Ovary (tissue), 7 donors: ENCODE measurements at regions not wholly inside any gene's neighbourhood (a gene's known extent, or its start where the extent isn't known, plus 50 kb on each side); places are given as distances from the start of the nearest gene placed in this dataset.
"Not testable (repeated sequence)": the region's sequence is repeated elsewhere in the genome, so short reads cannot be mapped to it uniquely, and the experiment has no call there.

Source experiments
- DNase-seq, 5 donors: peaks; one replicate each; pipeline ENCODE4 v3.0.0-alpha.2; 2019 to 2020
- H3K27ac ChIP-seq, 2 donors: fragments of 200-600 bp; one replicate each; pipeline versions ENCODE4 v1.5.1 to v1.8.0; 2019 to 2022
- H3K27me3 ChIP-seq: fragments of 200-600 bp; one replicate; pipeline ENCODE4 v1.8.0; 2022
- H3K36me3 ChIP-seq: fragments of 200-600 bp; sonication (generic); one replicate; pipeline ENCODE4 v1.5.1; 2019
- H3K4me1 ChIP-seq: one replicate; pipeline ENCODE4 v1.8.1; 2013; ENCODE audit warnings: mild to moderate bottlenecking, moderate library complexity; ENCODE audit not compliant: insufficient read depth
- H3K4me3 ChIP-seq: fragments of 200-600 bp; sonication (generic); one replicate; pipeline ENCODE4 v1.5.1; 2017
- H3K9me3 ChIP-seq, 2 donors: fragments of 200-600 bp in 1 of 2; sonication (generic) in 1 of 2; one replicate each; pipeline versions ENCODE4 v1.5.1 to v1.8.1; 2013 to 2019; ENCODE audit warnings: mild to moderate bottlenecking in 1 of 2, moderate library complexity in 1 of 2
- WGBS, 3 donors: extraction: QIAGEN DNeasy Blood & Tissue Kit in 1 of 3; methylation state at CpG; one replicate each; pipeline versions ENCODE4 v1.1.5 to v1.1.7; 2013 to 2017; 5-methylcytosine and 5-hydroxymethylcytosine counted together
- intact Hi-C, 4 donors: fragments of 100-400 bp; cut with DNase I; formaldehyde crosslinking; loops; one replicate each; pipeline versions ENCODE4 v1.11.0 to v1.15.1; 2022 to 2023
- donor health status: DM: no; HTN: no; CAD: no; lungs with moderate emphysema.
- donor health status: DM: no; HTN: no; CAD: no.
- donor health status: Bipolar disorder and iron deficiency.
- donor health status: DM: no; HTN: no; CAD: no.
- donor health status: DM: yes; HTN: yes; CAD: no.

DNA sequence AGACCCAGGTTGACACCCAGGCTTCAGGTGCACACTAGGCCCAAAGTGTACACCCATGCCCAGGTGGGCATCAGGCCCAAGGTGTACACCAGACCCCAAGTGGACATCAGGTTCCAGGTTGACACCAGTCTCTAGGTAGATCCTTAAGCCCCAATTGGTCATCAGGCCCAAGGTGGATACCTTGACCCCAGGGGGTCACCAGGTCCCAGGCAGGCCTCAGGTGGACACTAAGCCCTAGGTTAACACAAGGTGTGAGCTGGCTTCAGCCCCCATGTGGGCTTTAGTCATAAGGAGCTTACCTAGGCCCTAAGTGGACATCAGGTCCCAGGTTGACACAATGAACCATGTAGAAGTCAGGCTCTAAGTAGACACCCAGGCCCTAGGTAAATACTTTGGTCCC lies 200.1 kb downstream of the POTEG start:
- DNase-seq, H3K4me1 ChIP-seq, H3K9me3 ChIP-seq, H3K4me3 ChIP-seq, intact Hi-C loops, H3K27me3 ChIP-seq, H3K27ac ChIP-seq, H3K36me3 ChIP-seq: not testable (repeated sequence)

DNA sequence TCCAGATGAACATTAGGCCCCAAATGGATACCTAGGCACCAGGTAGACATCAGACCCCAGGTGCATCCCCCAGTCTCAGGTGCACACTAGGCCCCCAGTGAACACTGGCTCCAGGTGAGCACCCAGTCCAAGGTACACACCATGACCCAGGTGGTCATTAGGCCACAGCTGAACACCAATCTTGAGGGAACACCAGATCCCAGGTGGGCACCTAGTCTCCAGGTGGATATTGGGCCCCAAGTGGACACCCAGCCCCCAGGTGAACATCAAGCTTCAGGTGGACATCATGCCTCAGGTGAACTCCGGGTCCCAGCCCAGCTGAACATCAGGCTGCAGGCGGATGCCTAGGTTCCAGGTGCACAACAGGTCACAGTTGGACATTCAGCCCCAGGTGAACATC lies 196.5 kb downstream of the POTEG start:
- intact Hi-C loops, H3K36me3 ChIP-seq: not testable (repeated sequence)
- 70% methylated on average over 2 of the region's 2 CpGs; no CpG with 5 or more reads in 2 of the 3 donors for WGBS, 3 donors

DNA sequence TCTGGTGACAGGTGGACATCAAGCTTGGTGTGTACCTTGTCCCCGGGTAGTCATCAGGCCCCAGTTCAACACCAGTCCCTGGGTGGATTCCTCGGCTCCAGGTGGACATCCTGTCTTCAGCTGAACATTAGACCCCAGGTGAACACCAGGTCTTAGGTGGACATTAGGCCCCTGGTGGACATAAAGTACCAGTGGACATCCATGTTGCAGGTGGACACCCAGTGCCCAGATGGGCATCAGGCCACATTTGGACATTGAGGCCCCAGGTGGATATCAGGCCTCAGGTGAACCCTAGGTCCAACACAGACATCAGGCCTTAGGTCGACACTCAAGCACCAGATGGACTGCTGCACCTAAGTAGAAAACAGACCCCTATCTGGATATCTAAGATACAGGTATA lies 195.6 kb downstream of the POTEG start:
- intact Hi-C loops, H3K36me3 ChIP-seq, H3K4me3 ChIP-seq, DNase-seq, H3K27me3 ChIP-seq, H3K9me3 ChIP-seq, H3K4me1 ChIP-seq, H3K27ac ChIP-seq: not testable (repeated sequence)
- 73% methylated on average over 3 of the region's 3 CpGs; no CpG with 5 or more reads in 2 of the 3 donors for WGBS, 3 donors

More for the DNA sequence above, 196.5 kb downstream of the POTEG start:
- H3K27ac ChIP-seq, H3K27me3 ChIP-seq, DNase-seq, H3K4me1 ChIP-seq, H3K9me3 ChIP-seq, H3K4me3 ChIP-seq: not testable (repeated sequence)

DNA sequence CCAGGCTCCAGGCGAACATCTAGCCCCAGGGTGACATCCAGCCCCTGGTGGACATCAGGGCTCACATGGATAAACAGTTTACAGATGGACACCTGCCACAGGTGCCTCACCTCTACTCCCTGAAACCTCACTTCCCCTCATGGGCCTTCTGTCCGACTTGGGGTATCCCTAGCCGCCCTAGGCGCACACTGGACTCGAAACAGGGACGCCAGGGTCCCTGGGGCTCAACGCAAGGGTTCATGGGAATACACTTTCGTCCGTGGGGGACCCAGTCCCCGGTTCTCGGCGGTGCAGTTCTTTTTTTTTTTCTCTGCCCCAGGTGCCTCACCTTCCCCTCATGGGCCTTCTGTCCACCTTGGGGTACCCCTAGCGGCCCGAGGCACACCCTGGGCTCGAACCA lies 194.2 kb downstream of the POTEG start:
- WGBS, 3 donors: 82 to 85% methylated on average over 5 to 11 of the region's 15 CpGs; no CpG with 5 or more reads in 1 of the 3 donors
- H3K27me3 ChIP-seq, H3K9me3 ChIP-seq, H3K27ac ChIP-seq, DNase-seq, intact Hi-C loops, H3K36me3 ChIP-seq, H3K4me1 ChIP-seq, H3K4me3 ChIP-seq: not testable (repeated sequence)

DNA sequence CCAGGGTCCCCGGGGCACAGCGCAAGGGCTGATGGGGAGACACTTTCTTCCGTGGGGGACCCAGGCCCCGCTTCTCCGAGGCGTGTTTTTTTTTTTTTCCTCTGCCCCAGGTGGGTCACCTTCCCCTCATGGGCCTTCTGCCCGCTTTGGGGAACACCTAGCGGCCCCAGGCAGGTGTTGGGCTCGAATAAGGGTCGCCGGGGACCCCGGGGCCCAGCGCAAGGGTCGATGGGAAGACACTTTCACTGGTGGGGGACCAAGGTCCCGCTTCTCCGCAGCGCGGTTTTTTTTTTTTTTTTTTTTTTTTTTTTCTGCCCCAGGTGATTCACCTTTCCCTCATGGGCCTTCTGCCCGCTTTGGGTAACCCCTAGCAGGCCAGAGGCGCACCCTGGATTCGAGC lies 193.8 kb downstream of the POTEG start:
- H3K27me3 ChIP-seq, intact Hi-C loops, H3K4me3 ChIP-seq, DNase-seq, H3K36me3 ChIP-seq, H3K27ac ChIP-seq, H3K9me3 ChIP-seq, H3K4me1 ChIP-seq: not testable (repeated sequence)
- WGBS, 3 donors: 76 to 86% (median 77%) methylated on average over 11 to 18 of the region's 21 CpGs

DNA sequence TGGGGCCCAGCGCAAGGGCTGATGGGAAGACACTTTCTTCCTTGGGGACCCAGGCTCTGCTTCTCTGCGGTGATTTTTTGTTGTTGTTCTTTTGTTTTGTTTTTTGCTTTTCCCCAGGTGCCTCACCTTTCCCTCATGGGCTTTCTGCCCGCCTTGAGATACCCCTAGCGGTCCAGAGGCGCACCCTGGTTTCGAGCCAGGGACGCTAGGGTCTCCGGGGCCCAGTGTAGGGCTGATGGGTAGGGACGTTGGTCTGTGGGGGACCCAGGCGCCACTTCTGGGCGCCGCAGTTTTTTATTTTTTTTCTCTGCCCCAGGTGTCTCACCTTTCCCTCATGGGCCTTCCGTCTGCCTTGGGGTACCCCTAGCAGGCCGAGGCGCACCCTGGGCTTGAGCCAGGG lies 192.7 kb downstream of the POTEG start:
- H3K27me3 ChIP-seq, intact Hi-C loops, H3K36me3 ChIP-seq, H3K27ac ChIP-seq, DNase-seq, H3K4me1 ChIP-seq, H3K9me3 ChIP-seq, H3K4me3 ChIP-seq: not testable (repeated sequence)
- 85 to 86% (median 86%) methylated on average over 11 to 14 of the region's 15 CpGs for WGBS, 3 donors

DNA sequence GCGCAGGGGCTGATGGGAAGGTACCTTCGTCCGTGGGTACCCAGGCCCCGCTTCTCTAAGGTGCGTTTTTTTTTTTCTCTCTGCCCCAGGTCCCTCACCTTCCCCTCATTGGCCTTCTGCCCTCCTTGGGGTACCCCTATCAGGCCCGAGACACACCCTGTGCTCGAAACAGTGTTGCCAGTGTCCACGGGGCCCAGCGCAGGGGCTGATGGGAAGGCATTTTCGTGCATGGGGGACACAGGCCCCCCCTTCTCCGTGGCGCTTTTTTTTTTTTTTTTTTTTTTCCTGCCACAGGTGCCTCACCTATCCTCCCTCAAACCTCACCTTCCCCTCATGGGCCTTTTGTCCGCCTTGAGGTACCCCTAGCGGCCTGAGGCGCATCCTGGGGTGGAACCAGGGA lies 191.6 kb downstream of the POTEG start:
- DNase-seq, H3K27me3 ChIP-seq, intact Hi-C loops, H3K4me1 ChIP-seq, H3K36me3 ChIP-seq, H3K4me3 ChIP-seq, H3K27ac ChIP-seq, H3K9me3 ChIP-seq: not testable (repeated sequence)
- 68 to 74% methylated on average over 3 to 5 of the region's 15 CpGs; no CpG with 5 or more reads in 1 of the 3 donors for WGBS, 3 donors

DNA sequence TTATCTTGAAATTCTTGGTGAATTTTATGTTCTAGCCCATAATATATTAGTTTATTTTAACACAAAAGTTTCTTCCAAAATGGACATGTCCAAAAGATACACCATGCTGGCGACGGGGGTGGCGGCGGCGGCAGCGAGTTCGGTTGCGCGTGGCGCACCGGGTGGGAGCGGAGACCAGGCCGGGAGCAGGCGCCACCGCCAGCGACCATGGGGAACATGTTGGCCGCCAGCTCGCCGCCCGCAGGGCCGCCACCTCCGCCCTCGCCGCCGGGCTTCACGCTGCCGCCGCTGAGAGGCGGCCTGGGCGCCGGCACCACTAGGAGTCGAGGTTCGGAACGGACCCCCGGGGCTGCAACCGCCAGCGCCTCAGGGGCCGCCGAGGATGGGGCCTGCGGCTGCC lies 167.2 kb downstream of the POTEG start:
- H3K27me3 ChIP-seq, H3K9me3 ChIP-seq, H3K36me3 ChIP-seq, intact Hi-C loops, H3K4me3 ChIP-seq, H3K27ac ChIP-seq, DNase-seq, H3K4me1 ChIP-seq: not testable (repeated sequence)
- WGBS, 3 donors: 74% methylated on average over 22 of the region's 40 CpGs; no CpG with 5 or more reads in 2 of the 3 donors

DNA sequence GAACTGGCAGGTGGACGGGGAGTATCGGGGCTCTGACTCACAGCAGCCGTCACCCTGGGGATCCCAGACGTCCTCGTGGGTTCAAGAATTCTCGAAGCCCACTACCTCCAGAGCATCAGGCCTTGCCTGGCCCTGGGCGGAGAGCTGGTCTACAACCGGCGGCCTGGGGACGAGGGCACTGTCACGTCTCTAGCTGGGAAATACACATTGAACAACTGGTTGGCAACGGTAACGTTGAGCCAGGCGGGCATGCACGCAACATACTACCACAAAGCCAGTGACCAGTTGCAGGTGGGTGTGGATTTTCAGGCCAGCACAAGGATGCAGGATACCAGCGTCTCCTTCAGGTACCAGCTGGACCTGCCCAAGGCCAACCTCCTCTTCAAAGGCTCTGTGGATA lies 166.5 kb downstream of the POTEG start:
- H3K4me1 ChIP-seq, H3K27me3 ChIP-seq, H3K27ac ChIP-seq, H3K4me3 ChIP-seq, intact Hi-C loops, H3K9me3 ChIP-seq, H3K36me3 ChIP-seq: not testable (repeated sequence)
- 83 to 91% (median 88%) methylated on average over 10 to 11 of the region's 16 CpGs for WGBS, 3 donors
- DNase-seq: peak in 4 of 5 donors; percentile 5 to 48 (median 12)

DNA sequence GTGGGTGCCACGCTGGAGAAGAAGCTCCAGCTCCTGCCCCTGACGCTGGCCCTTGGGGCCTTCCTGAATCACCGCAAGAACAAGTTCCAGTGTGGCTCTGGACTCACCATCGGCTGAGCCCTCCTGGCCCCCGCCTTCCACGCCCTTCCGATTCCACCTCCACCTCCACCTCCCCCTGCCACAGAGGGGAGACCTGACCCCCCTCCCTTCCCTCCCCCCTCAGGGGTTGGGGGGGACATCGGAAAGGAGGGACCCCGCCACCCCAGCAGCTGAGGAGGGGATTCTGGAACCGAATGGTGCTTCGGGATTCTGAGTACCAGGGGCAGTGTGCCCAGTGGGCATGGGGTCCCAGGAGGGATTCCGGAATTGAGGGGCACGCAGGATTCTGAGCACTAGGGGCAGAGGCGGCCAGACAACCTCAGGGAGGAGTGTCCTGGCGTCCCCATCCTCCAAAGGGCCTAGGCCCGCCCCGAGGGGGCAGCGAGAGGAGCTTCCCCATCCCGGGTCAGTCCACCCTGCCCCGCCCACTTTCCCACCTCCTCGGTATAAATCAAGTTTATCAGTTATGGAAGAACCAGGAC lies 166.0 kb downstream of the POTEG start:
- H3K9me3 ChIP-seq, DNase-seq, intact Hi-C loops, H3K4me3 ChIP-seq, H3K36me3 ChIP-seq, H3K27ac ChIP-seq, H3K27me3 ChIP-seq, H3K4me1 ChIP-seq: not testable (repeated sequence)
- WGBS, 3 donors: 79 to 89% methylated on average over 2 to 4 of the region's 21 CpGs; no CpG with 5 or more reads in 1 of the 3 donors

DNA sequence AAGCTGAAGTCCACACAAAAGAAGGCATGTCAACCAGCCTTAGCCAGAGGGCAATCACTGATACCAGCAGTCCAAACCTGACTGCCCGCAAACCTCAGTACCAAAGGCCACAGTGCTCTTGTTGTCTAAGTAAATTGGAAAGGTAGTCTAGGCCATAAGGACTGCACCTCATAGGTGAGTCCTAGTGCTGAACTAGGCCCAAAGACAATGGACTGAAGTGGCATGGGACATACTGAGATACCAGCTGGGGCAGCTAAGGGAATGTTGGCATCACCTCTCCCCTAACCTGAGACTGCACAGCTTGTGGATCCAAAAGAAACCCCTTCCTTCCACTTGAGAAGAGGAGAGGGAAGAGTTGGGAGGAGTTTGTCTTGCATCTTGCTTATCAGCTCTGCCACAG lies 161.9 kb downstream of the POTEG start:
- H3K36me3 ChIP-seq, H3K4me1 ChIP-seq, H3K27me3 ChIP-seq, H3K27ac ChIP-seq, H3K4me3 ChIP-seq, H3K9me3 ChIP-seq, DNase-seq, intact Hi-C loops: not testable (repeated sequence)
- WGBS, 3 donors: no CpG with 5 or more reads among the region's 1 CpG

DNA sequence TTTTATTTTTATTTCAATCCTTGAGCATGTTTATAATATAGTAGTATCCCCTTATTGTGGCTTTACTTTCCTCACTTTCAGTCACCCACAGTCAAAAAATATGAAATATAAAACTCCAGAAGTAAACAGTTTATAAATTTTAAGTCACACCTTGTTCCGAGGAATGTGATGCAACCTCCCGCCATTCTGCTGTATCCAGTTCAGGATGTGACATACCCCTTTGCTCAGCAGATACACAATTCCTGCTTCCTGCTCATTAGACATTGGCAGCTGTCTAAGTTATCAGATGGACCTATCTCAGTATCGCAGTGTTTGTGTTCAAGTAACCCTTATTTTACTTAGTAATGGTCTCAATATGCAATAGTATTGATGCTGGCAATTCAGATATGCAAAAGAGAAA lies 144.5 kb downstream of the POTEG start:
- H3K36me3 ChIP-seq, H3K27me3 ChIP-seq, DNase-seq, H3K9me3 ChIP-seq, H3K27ac ChIP-seq, H3K4me3 ChIP-seq, intact Hi-C loops, H3K4me1 ChIP-seq: not testable (repeated sequence)
- WGBS, 3 donors: 76 to 97% (median 88%) methylated on average over 3 of the region's 3 CpGs

DNA sequence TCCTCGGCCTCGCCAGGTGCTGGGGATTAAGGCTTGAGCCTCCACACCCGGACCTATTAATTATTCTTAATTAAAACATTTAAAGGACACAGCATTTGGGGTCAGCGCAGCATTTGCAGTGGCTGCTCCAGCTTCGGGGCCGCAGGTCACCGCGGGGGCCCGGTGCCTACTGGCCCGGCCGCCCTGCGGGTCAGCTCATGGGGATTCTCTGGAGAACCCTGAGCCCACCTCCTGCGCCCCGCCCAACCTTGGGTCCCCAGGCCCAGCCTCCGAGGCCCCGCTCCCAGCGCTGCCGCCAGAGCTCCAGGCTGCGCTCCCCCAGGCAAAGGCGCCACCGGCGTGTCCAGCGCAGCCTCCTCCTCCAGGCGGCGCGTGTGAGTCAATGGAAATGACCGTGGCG lies 133.9 kb downstream of the POTEG start:
- H3K4me1 ChIP-seq, H3K36me3 ChIP-seq, H3K9me3 ChIP-seq, intact Hi-C loops, H3K4me3 ChIP-seq, H3K27me3 ChIP-seq, H3K27ac ChIP-seq, DNase-seq: not testable (repeated sequence)
- 77% methylated on average over 9 of the region's 28 CpGs; no CpG with 5 or more reads in 2 of the 3 donors for WGBS, 3 donors
